GM20000 (cell line): ENCODE measurements at regions not wholly inside any gene's neighbourhood (a gene's known extent, or its start where the extent isn't known, plus 50 kb on each side); places are given as distances from the start of the nearest gene placed in this dataset.

ENCODE experiments used
- DNase-seq: peaks from one replicate; pipeline ENCODE4 v3.0.0; 2012; ENCODE audit warnings: low spot score
- TF ChIP-seq, protein P1 (sequence below): IDR thresholded peaks from 2 replicates; pipeline ENCODE4 v1.5.1; 2012; ENCODE audit warnings: mild to moderate bottlenecking, control low read depth; ENCODE audit errors: extremely low read depth, missing control alignments

DNA sequence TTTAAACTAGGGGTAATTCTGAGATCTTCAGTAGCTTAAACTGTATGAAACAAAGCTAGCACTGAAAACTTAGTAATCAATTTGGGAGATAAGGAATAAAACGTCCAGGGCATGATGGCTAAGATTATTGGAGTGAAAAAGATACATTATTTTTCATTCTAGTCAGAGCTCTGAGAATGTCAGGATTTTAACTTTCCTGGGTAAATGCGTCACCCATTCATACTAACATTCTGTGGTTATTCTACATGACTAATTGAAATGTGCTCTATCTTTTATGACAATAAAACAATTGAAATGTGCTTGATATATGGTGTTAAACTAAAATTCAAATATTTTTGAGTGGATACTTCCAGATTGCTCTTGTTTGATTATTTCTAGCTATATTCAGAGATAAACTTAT lies 626.0 kb downstream of the EDEM1 start:
- TF ChIP-seq, protein P1, sequence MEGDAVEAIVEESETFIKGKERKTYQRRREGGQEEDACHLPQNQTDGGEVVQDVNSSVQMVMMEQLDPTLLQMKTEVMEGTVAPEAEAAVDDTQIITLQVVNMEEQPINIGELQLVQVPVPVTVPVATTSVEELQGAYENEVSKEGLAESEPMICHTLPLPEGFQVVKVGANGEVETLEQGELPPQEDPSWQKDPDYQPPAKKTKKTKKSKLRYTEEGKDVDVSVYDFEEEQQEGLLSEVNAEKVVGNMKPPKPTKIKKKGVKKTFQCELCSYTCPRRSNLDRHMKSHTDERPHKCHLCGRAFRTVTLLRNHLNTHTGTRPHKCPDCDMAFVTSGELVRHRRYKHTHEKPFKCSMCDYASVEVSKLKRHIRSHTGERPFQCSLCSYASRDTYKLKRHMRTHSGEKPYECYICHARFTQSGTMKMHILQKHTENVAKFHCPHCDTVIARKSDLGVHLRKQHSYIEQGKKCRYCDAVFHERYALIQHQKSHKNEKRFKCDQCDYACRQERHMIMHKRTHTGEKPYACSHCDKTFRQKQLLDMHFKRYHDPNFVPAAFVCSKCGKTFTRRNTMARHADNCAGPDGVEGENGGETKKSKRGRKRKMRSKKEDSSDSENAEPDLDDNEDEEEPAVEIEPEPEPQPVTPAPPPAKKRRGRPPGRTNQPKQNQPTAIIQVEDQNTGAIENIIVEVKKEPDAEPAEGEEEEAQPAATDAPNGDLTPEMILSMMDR: no peak
- DNase-seq: no peak

- DNase-seq: no peak
- TF ChIP-seq, protein P1: no peak
These were observed 635.3 kb downstream of the EDEM1 start for GRCh38 chr3:5822843-5823242.

DNA sequence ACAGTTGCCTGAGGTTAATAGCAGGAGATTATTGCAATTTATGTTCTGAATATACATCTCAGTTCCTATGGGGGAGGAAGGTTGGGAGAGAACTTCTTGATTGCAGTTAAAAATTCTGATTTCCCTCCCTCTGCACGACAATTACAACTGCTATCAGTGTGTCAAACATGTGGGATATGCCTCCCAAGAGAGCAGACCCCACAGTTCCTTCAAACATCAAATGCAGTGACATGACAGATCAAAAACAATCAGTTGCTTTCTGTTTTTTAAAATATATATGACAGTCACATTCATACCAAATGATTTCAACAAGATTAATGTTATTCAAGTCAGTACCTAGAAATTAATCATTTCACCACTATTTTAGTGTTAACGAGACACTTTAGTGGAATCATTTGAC lies 639.0 kb downstream of the EDEM1 start:
- TF ChIP-seq, protein P1: no peak
- no peak for DNase-seq

GRCh38 chr3:5828251-5828650 lies 640.7 kb downstream of the EDEM1 start:
- DNase-seq: no peak
- TF ChIP-seq, protein P1: no peak

- no peak for DNase-seq
- TF ChIP-seq, protein P1: no peak
These were observed 652.5 kb downstream of the EDEM1 start for GRCh38 chr3:5840056-5840455.

- TF ChIP-seq, protein P1: no peak
These were observed 654.1 kb downstream of the EDEM1 start for GRCh38 chr3:5841599-5841998.

DNA sequence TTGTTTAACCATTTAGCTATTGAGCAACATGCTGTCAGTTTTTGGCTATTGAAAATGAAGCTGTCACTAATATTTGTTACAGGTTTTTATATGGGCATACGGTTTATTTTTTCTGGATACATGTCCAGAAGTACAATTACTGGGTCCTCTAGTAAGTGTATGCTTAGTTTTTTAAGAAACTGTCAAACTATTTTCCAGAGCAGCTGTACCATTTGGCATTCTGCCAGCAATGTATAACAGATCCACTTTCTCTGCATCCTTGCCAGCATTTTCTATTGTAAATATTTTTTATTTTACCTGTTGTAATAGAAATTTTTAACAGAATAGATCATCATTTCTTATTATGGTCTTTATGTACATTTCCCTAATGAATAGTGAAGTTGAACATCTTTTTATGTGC lies 658.8 kb downstream of the EDEM1 start:
- DNase-seq: no peak
- TF ChIP-seq, protein P1: no peak

More at GRCh38 chr3:5841599-5841998, 654.1 kb downstream of the EDEM1 start:
- DNase-seq: no peak
